ENCODE measurements at regions not wholly inside any gene's neighbourhood (a gene's known extent, or its start where the extent isn't known, plus 50 kb on each side); places are given as distances from the start of the nearest gene placed in this dataset.

DNA sequence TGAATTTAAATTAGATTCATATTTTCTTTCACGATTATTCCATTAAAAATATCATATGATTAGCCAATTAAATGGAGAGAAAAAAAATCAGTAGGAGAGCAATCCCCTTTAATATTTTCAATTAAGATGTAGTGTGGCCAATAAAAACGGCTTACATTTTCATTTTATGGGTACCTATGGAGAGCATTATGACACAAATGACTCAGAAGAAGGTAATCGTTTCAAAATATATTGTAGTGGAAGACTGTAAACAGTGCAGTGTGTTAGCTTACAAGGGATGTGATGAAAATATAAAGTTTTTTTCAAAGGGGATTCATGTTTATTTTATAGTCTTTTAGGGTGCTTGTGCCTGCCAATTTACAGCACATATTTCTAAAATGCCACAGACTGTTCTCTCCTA lies 1507.4 kb upstream of the CELF4 start:
- H3K36me3 ChIP-seq, result no peaks in the 10 kb centered on the region
- TF ChIP-seq, protein P1, sequence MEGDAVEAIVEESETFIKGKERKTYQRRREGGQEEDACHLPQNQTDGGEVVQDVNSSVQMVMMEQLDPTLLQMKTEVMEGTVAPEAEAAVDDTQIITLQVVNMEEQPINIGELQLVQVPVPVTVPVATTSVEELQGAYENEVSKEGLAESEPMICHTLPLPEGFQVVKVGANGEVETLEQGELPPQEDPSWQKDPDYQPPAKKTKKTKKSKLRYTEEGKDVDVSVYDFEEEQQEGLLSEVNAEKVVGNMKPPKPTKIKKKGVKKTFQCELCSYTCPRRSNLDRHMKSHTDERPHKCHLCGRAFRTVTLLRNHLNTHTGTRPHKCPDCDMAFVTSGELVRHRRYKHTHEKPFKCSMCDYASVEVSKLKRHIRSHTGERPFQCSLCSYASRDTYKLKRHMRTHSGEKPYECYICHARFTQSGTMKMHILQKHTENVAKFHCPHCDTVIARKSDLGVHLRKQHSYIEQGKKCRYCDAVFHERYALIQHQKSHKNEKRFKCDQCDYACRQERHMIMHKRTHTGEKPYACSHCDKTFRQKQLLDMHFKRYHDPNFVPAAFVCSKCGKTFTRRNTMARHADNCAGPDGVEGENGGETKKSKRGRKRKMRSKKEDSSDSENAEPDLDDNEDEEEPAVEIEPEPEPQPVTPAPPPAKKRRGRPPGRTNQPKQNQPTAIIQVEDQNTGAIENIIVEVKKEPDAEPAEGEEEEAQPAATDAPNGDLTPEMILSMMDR (IDR thresholded peaks at IDR 0.05), result no peak
- no peaks in the 10 kb centered on the region for H3K27me3 ChIP-seq (ENCODE audit: low read depth)
- intact Hi-C loops (cut with DNase I), result no loop called here
- no peak for ATAC-seq
- H3K27ac ChIP-seq, result no peak overlapping the region
- no peak for DNase-seq
- H3K4me3 ChIP-seq, result no peak overlapping the region
- no peaks in the 10 kb centered on the region for H3K9me3 ChIP-seq
- H3K4me1 ChIP-seq, result no peaks in the 10 kb centered on the region

DNA sequence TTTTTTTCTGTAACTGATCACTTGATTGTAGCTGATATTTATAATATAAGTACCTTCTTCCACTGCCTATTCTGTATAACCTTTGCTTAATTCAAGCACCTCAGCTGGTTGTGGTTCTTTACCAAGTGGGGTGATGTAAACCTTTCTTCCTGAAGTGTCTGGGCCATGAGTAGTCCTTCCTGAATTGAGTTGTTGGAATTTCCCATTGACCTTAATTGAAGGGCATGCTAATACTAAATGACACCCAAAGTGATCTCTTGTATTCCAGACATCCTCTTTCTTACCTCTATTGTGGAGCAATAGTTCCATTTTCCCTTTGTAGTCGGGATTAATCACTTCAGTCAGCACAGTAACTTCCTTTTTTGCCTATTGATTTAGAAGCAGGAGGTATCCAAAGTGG lies 1496.8 kb upstream of the CELF4 start:
- no peaks in the 10 kb centered on the region for H3K9me3 ChIP-seq
- no peaks in the 10 kb centered on the region for H3K4me1 ChIP-seq
- no peaks in the 10 kb centered on the region for H3K36me3 ChIP-seq
- H3K4me3 ChIP-seq, result no peak overlapping the region
- no peak overlapping the region for H3K27ac ChIP-seq
- DNase-seq (no peak), ATAC-seq (no peak)
- H3K27me3 ChIP-seq (ENCODE audit: low read depth), result no peaks in the 10 kb centered on the region
- TF ChIP-seq, protein P1 (IDR thresholded peaks at IDR 0.05), result no peak
- intact Hi-C loops (cut with DNase I), result no loop called here

GRCh38 chr18:39058386-39059000 lies 1492.9 kb upstream of the CELF4 start:
- Histone ChIP-seq H3K4me3 (no peak overlapping the region), H3K27me3 (ENCODE audit: low read depth) (no peaks in the 10 kb centered on the region), H3K36me3 (no peaks in the 10 kb centered on the region), H3K27ac (no peak overlapping the region), H3K9me3 (no peaks in the 10 kb centered on the region), H3K4me1 (no peaks in the 10 kb centered on the region)
- TF ChIP-seq, protein P1 (IDR thresholded peaks at IDR 0.05), result no peak
- ATAC-seq (no peak), DNase-seq (no peak)
- intact Hi-C loops (cut with DNase I), result no loop called here

- H3K4me3 ChIP-seq, result no peak overlapping the region
- ATAC-seq (no peak), DNase-seq (no peak)
- H3K9me3 ChIP-seq, result no peaks in the 10 kb centered on the region
- TF ChIP-seq, protein P1 (IDR thresholded peaks at IDR 0.05), result no peak
- H3K36me3 ChIP-seq, result no peaks in the 10 kb centered on the region
- intact Hi-C loops (cut with DNase I), result no loop called here
- no peaks in the 10 kb centered on the region for H3K27me3 ChIP-seq (ENCODE audit: low read depth)
- no peak overlapping the region for H3K27ac ChIP-seq
- no peaks in the 10 kb centered on the region for H3K4me1 ChIP-seq
These were observed 1491.9 kb upstream of the CELF4 start for GRCh38 chr18:39057423-39058064.

DNA sequence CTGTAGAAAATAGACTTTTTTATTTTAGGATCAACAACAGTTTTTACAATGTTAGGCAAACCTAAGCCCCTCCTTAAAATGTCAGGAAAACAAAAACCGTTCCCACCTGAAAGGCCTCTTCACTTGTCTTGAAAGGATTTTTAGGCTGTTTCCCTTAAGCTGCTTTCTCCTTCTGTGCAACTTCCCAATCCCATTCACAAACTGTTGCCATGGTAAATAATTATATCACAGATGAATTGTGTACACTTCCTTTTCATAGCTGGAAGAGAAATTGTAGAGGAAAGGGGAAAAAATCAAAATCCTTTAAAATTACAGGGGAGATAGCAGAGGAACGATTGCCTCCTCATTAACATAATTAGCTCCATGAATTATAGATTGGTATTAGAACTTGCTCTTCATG lies 1488.0 kb upstream of the CELF4 start:
- DNase-seq (no peak), ATAC-seq (no peak)
- Histone ChIP-seq H3K4me1 (no peaks in the 10 kb centered on the region), H3K36me3 (no peaks in the 10 kb centered on the region), H3K27ac (no peak overlapping the region), H3K9me3 (no peaks in the 10 kb centered on the region), H3K27me3 (ENCODE audit: low read depth) (no peaks in the 10 kb centered on the region), H3K4me3 (no peak overlapping the region)
- TF ChIP-seq, protein P1 (IDR thresholded peaks at IDR 0.05), result no peak
- intact Hi-C loops (cut with DNase I), result no loop called here
